H9 (cell line): ENCODE measurements at regions not wholly inside any gene's neighbourhood (a gene's known extent, or its start where the extent isn't known, plus 50 kb on each side); places are given as distances from the start of the nearest gene placed in this dataset.

Experiments
- DNase-seq: peaks from one replicate; pipeline ENCODE4 v3.0.0-alpha.2; 2017
- H2AFZ ChIP-seq: one replicate; pipeline ENCODE4 v1.6.1; 2013; ENCODE audit warnings: mild to moderate bottlenecking, low read length, control low read depth, moderate library complexity
- H2AK5ac ChIP-seq: 2 replicates; pipeline ENCODE4 v1.6.1; 2013; ENCODE audit warnings: low read length, control low read depth, mixed read lengths; ENCODE audit not compliant: insufficient read length
- H2BK120ac ChIP-seq: one replicate; pipeline ENCODE4 v1.6.1; 2013; ENCODE audit warnings: low read depth, mild to moderate bottlenecking, low read length, control low read depth, inconsistent platforms; ENCODE audit not compliant: poor library complexity, severe bottlenecking
- H2BK12ac ChIP-seq: 2 replicates; pipeline ENCODE4 v1.6.1; 2013; ENCODE audit warnings: low read length, control low read depth, mixed read lengths, low read depth; ENCODE audit not compliant: insufficient read length
- H2BK15ac ChIP-seq: 2 replicates; pipeline ENCODE4 v1.6.1; 2013; ENCODE audit warnings: low read depth, low read length, control low read depth
- H2BK20ac ChIP-seq: one replicate; pipeline ENCODE4 v1.6.1; 2013; ENCODE audit warnings: low read depth, mild to moderate bottlenecking, low read length, control low read depth, inconsistent platforms; ENCODE audit not compliant: poor library complexity, severe bottlenecking
- H2BK5ac ChIP-seq: 2 replicates; pipeline ENCODE4 v1.6.1; 2013; ENCODE audit warnings: low read length, control low read depth, mixed read lengths; ENCODE audit not compliant: insufficient read length
- H3K14ac ChIP-seq: 2 replicates; pipeline ENCODE4 v1.6.1; 2013; ENCODE audit warnings: low read length, control low read depth; ENCODE audit not compliant: insufficient read depth
- H3K18ac ChIP-seq: 2 replicates; pipeline ENCODE4 v1.6.1; 2013; ENCODE audit warnings: low read depth, mild to moderate bottlenecking, mixed read lengths, low read length, control low read depth; ENCODE audit not compliant: insufficient read length
- H3K23ac ChIP-seq: 2 replicates; pipeline ENCODE4 v1.6.1; 2013; ENCODE audit warnings: low read length, control low read depth, mixed read lengths, low read depth; ENCODE audit not compliant: insufficient read length
- H3K23me2 ChIP-seq: 2 replicates; pipeline ENCODE4 v1.6.1; 2013; ENCODE audit warnings: low read depth, mild to moderate bottlenecking, mixed read lengths, low read length, control low read depth; ENCODE audit not compliant: insufficient read length, poor library complexity, severe bottlenecking
- H3K27ac ChIP-seq: 2 replicates; pipeline ENCODE4 v1.5.1; 2013; ENCODE audit warnings: low read length, control low read depth, mixed read lengths, low read depth; ENCODE audit not compliant: insufficient read length
- H3K27me3 ChIP-seq: 2 replicates; pipeline ENCODE4 v1.6.1; 2013; ENCODE audit warnings: low read length, control low read depth, inconsistent platforms; ENCODE audit not compliant: insufficient read depth
- H3K4ac ChIP-seq: 2 replicates; pipeline ENCODE4 v1.6.1; 2013; ENCODE audit warnings: low read depth, mild to moderate bottlenecking, control low read depth, inconsistent platforms, low read length, moderate library complexity
- H3K4me1 ChIP-seq: 2 replicates; pipeline ENCODE4 v1.6.1; 2013; ENCODE audit warnings: low read length, control low read depth, inconsistent platforms; ENCODE audit not compliant: insufficient read depth
- H3K4me2 ChIP-seq: 2 replicates; pipeline ENCODE4 v1.6.1; 2013; ENCODE audit warnings: low read length, control low read depth, mixed read lengths; ENCODE audit not compliant: insufficient read length, insufficient read depth
- H3K56ac ChIP-seq: 2 replicates; pipeline ENCODE4 v1.6.1; 2013; ENCODE audit warnings: low read depth, mild to moderate bottlenecking, mixed read lengths, low read length, control low read depth; ENCODE audit not compliant: insufficient read length
- H3K79me1 ChIP-seq: 2 replicates; pipeline ENCODE4 v1.6.1; 2013; ENCODE audit warnings: low read depth, mild to moderate bottlenecking, moderate library complexity, low read length, control low read depth, inconsistent platforms; ENCODE audit not compliant: insufficient read depth, poor library complexity, severe bottlenecking
- H3K79me2 ChIP-seq: 2 replicates; pipeline ENCODE4 v1.6.1; 2013; ENCODE audit warnings: low read length, control low read depth, inconsistent platforms; ENCODE audit not compliant: insufficient read depth
- H3K9ac ChIP-seq: 2 replicates; pipeline ENCODE4 v1.6.1; 2013; ENCODE audit warnings: low read length, control low read depth, mixed read lengths; ENCODE audit not compliant: insufficient read length; ENCODE audit errors: extremely low read depth
- H3K9me3 ChIP-seq: one replicate; pipeline ENCODE4 v1.6.1; 2013; ENCODE audit warnings: low read depth, low read length, inconsistent platforms; ENCODE audit not compliant: control insufficient read depth
- H3T11ph ChIP-seq: one replicate; pipeline ENCODE4 v1.6.1; 2013; ENCODE audit warnings: mild to moderate bottlenecking, low read length, control low read depth, inconsistent platforms
- H4K20me1 ChIP-seq: one replicate; pipeline ENCODE4 v1.6.1; 2013; ENCODE audit not compliant: control insufficient read depth, insufficient read length, insufficient read depth
- H4K5ac ChIP-seq: 2 replicates; pipeline ENCODE4 v1.6.1; 2013; ENCODE audit warnings: low read depth, mild to moderate bottlenecking, mixed read lengths, low read length, control low read depth; ENCODE audit not compliant: insufficient read length
- H4K8ac ChIP-seq: replicated peaks from 2 replicates; pipeline ENCODE4 v1.6.1; 2013; ENCODE audit warnings: low read length, control low read depth, mixed read lengths, low read depth; ENCODE audit not compliant: insufficient read length
- H4K91ac ChIP-seq: 2 replicates; pipeline ENCODE4 v1.6.1; 2013; ENCODE audit warnings: low read depth, mild to moderate bottlenecking, moderate library complexity, mixed read lengths, low read length, control low read depth; ENCODE audit not compliant: insufficient read length
- H3K27ac Mint-ChIP-seq, 3 experiments: 2 replicates in 2 of 3; 3 replicates in 1 of 3; pipeline ENCODE4 v1.8.0; 2020 to 2021; ENCODE audit warnings: mixed read lengths in 3 of 3, mild to moderate bottlenecking in 1 of 3, moderate library complexity in 1 of 3
- H3K27me3 Mint-ChIP-seq: 2 replicates; pipeline ENCODE4 v1.8.0; 2021; ENCODE audit warnings: low read depth, mild to moderate bottlenecking, moderate library complexity, mixed read lengths
- H3K36me3 Mint-ChIP-seq, 3 experiments: 2 replicates in 2 of 3; 3 replicates in 1 of 3; pipeline ENCODE4 v1.8.0; 2020 to 2021; ENCODE audit warnings: low read depth in 3 of 3, mixed read lengths in 3 of 3; ENCODE audit not compliant: insufficient read depth in 1 of 3
- H3K4me1 Mint-ChIP-seq, 2 experiments: 2 replicates each; pipeline ENCODE4 v1.8.0; 2020; ENCODE audit warnings: mixed read lengths in 2 of 2
- H3K4me3 Mint-ChIP-seq, 2 experiments: 2 replicates in 1 of 2; 3 replicates in 1 of 2; pipeline ENCODE4 v1.8.0; 2020 to 2021; ENCODE audit warnings: mild to moderate bottlenecking in 2 of 2, mixed read lengths in 2 of 2, moderate library complexity in 1 of 2
- H3K9me3 Mint-ChIP-seq, 2 experiments: 2 replicates in 1 of 2; 3 replicates in 1 of 2; pipeline ENCODE4 v1.8.0; 2020; ENCODE audit warnings: mild to moderate bottlenecking in 2 of 2, mixed read lengths in 2 of 2, moderate library complexity in 1 of 2
- CTCF ChIP-seq: fragments of 200-600 bp; sonication (generic); conservative IDR thresholded peaks from 3 replicates; pipeline ENCODE4 v1.8.0; 2021; ENCODE audit warnings: antibody characterized with exemption, mild to moderate bottlenecking
- WGBS: extraction: QIAGEN DNeasy Blood & Tissue Kit; methylation state at CpG from one replicate; pipeline ENCODE4 v1.1.7; 2013; ENCODE audit warnings: missing lambda C conversion rate, low lambda C conversion rate, mixed read lengths; ENCODE audit not compliant: insufficient read length; ENCODE audit errors: extremely low coverage; 5-methylcytosine and 5-hydroxymethylcytosine counted together

GRCh38 chr4:124203613-124204238 lies 508.8 kb downstream of the ANKRD50 start:
- no peak overlapping the region for H3T11ph ChIP-seq
- H3K14ac ChIP-seq, result no peak overlapping the region
- no peaks in the 10 kb centered on the region for H3K27me3 ChIP-seq
- no peak overlapping the region for H2BK20ac ChIP-seq
- Mint-ChIP-seq H3K4me1 (0 out of 4 replicates have a peak, but pooled peaks cover 0 to 3% of the 10 kb centered on the region in 2 experiments), H3K4me3 (no peak overlapping the region), H3K27ac (no peak overlapping the region), H3K9me3 (no peaks in the 10 kb centered on the region), H3K27me3 (no peaks in the 10 kb centered on the region), H3K36me3 (no peaks in the 10 kb centered on the region)
- H2AK5ac ChIP-seq, result no peak overlapping the region
- H3K27ac ChIP-seq, result no peak overlapping the region
- no peaks in the 10 kb centered on the region for H3K79me1 ChIP-seq
- H3K4me1 ChIP-seq, result no peaks in the 10 kb centered on the region
- no peaks in the 10 kb centered on the region for H3K9me3 ChIP-seq
- no peaks in the 10 kb centered on the region for H3K23me2 ChIP-seq
- no peak overlapping the region for H3K23ac ChIP-seq
- no peaks in the 10 kb centered on the region for H4K20me1 ChIP-seq
- no peak overlapping the region for H3K9ac ChIP-seq
- H4K8ac ChIP-seq, result no peak overlapping the region
- no peak overlapping the region for H2BK12ac ChIP-seq
- no peak for DNase-seq
- no peak overlapping the region for H2BK5ac ChIP-seq
- no peak overlapping the region for H3K4me2 ChIP-seq
- no peaks in the 10 kb centered on the region for H3K79me2 ChIP-seq
- WGBS, result no CpG with 5 or more reads among the region's 3 CpGs
- no peak overlapping the region for H4K91ac ChIP-seq
- H2BK15ac ChIP-seq, result no peak overlapping the region
- H4K5ac ChIP-seq, result no peak overlapping the region
- H3K18ac ChIP-seq, result no peak overlapping the region
- H3K56ac ChIP-seq, result no peak overlapping the region
- H3K4ac ChIP-seq, result no peak overlapping the region
- no peak overlapping the region for H2AFZ ChIP-seq
- no peak overlapping the region for H2BK120ac ChIP-seq
- TF ChIP-seq CTCF, result no peak
